ENCODE measurements at regions not wholly inside any gene's neighbourhood (a gene's known extent, or its start where the extent isn't known, plus 50 kb on each side); places are given as distances from the start of the nearest gene placed in this dataset.
"Not testable (repeated sequence)": the region's sequence is repeated elsewhere in the genome, so short reads cannot be mapped to it uniquely, and the experiment has no call there.

GRCh38 chr5:85392309-85392708 is 1007.6 kb upstream of the EDIL3 start:
- TF ChIP-seq CTCF (conservative IDR thresholded peaks at IDR 0.05); EZH2 (IDR thresholded peaks at IDR 0.05; ENCODE audit: low read depth): not testable (repeated sequence)
